Sigmoid colon (tissue), 4 donors: ENCODE measurements at regions not wholly inside any gene's neighbourhood (a gene's known extent, or its start where the extent isn't known, plus 50 kb on each side); places are given as distances from the start of the nearest gene placed in this dataset.

Experiments used
- CTCF ChIP-seq, 4 experiments: fragments of 450-650 bp in 3 of 4; fragments of 200-600 bp in 1 of 4; IDR thresholded peaks; one replicate each; pipeline ENCODE4 v1.5.1; 2016 to 2019; ENCODE audit warnings: antibody characterized with exemption in 4 of 4, mild to moderate bottlenecking in 3 of 4, moderate library complexity in 2 of 4
- EP300 ChIP-seq, 4 donors: sonication (generic); formaldehyde crosslinking; IDR thresholded peaks; one replicate each; pipeline ENCODE4 v1.6.1; 2017; ENCODE audit warnings: antibody characterized with exemption in 4 of 4
- POLR2A ChIP-seq, 2 donors: fragments of 450-650 bp; IDR thresholded peaks; one replicate each; pipeline ENCODE4 v1.6.1; 2016; ENCODE audit warnings: antibody characterized with exemption in 2 of 2, mild to moderate bottlenecking in 2 of 2, moderate library complexity in 2 of 2
- POLR2AphosphoS5 ChIP-seq, 4 donors: sonication (generic); formaldehyde crosslinking; IDR thresholded peaks; one replicate each; pipeline ENCODE4 v1.6.1; 2017; ENCODE audit warnings: antibody characterized with exemption in 4 of 4

- TF ChIP-seq CTCF (IDR thresholded peaks at IDR 0.05), result no peak
- no peak for TF ChIP-seq POLR2A (IDR thresholded peaks at IDR 0.05)
- no peak for TF ChIP-seq POLR2AphosphoS5 (IDR thresholded peaks at IDR 0.05)
- TF ChIP-seq EP300 (IDR thresholded peaks at IDR 0.05), result no peak
Observed at GRCh38 chr11:92550411-92550810, 325.8 kb downstream of the FAT3 start.
